ENCODE measurements at regions not wholly inside any gene's neighbourhood (a gene's known extent, or its start where the extent isn't known, plus 50 kb on each side); places are given as distances from the start of the nearest gene placed in this dataset.

GRCh38 chr21:35219291-35219690, 170.2 kb upstream of the RUNX1 start:
- TF ChIP-seq POLR2A (IDR thresholded peaks at IDR 0.05) (no peak), CTCF (IDR thresholded peaks at IDR 0.05) (no peak)
- H3K4me3 ChIP-seq (ENCODE audit: low read depth, poor library complexity, severe bottlenecking): no peak overlapping the region
- DNase-seq (ENCODE audit: low spot score in 2 of 2): no peak
- intact Hi-C loops (cut with DNase I; ENCODE audit: low total_unique reads): no loop called here
- 68 to 72% methylated on average over 2 of the region's 2 CpGs for WGBS, 2 donors

DNA sequence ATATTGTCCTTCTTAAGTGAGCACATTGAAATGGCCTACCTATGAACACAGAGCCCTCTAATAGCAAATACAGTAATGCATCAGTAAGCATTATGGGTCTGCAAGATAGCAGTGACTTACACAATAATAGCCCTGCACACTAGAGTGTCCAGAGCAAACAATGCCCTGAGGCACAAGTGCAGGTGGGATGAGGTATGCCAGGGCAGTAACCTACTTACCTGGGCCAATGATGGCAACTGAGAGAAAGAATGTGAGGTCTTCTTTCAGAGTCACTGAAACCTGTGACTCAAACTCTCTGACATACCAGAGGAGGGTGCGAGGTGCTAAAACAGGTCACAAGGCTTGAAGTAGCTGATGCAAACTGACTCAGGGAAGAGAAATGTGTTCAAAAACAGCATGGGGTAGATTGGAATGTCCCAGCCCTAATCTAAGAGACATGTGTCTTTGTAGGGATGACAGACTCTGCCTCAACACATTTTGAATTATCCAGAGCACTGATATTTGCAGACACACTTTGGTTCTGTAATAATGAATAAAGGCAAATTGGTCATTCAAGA, 168.5 kb upstream of the RUNX1 start:
- 80 to 95% methylated on average over 1 of the region's 1 CpG for WGBS, 2 donors
- intact Hi-C loops (cut with DNase I; ENCODE audit: low total_unique reads): no loop called here
- no peak for TF ChIP-seq CTCF (IDR thresholded peaks at IDR 0.05)
- TF ChIP-seq POLR2A (IDR thresholded peaks at IDR 0.05): no peak
- H3K4me3 ChIP-seq (ENCODE audit: low read depth, poor library complexity, severe bottlenecking): no peak overlapping the region
- no peak for DNase-seq (ENCODE audit: low spot score in 2 of 2)

- no peak for DNase-seq (ENCODE audit: low spot score in 2 of 2)
- 88 to 90% methylated on average over 1 of the region's 1 CpG for WGBS, 2 donors
- intact Hi-C loops (cut with DNase I; ENCODE audit: low total_unique reads): no loop called here
- no peak overlapping the region for H3K4me3 ChIP-seq (ENCODE audit: low read depth, poor library complexity, severe bottlenecking)
- TF ChIP-seq POLR2A (IDR thresholded peaks at IDR 0.05) (no peak), CTCF (IDR thresholded peaks at IDR 0.05) (no peak)
Measured at GRCh38 chr21:35216996-35217395, 167.9 kb upstream of the RUNX1 start.

GRCh38 chr21:35215870-35216269, 166.8 kb upstream of the RUNX1 start:
- H3K4me3 ChIP-seq (ENCODE audit: low read depth, poor library complexity, severe bottlenecking): no peak overlapping the region
- no peak for TF ChIP-seq CTCF (IDR thresholded peaks at IDR 0.05)
- TF ChIP-seq POLR2A (IDR thresholded peaks at IDR 0.05): no peak
- intact Hi-C loops (cut with DNase I; ENCODE audit: low total_unique reads): no loop called here
- WGBS, 2 donors: 74 to 75% methylated on average over 1 of the region's 1 CpG
- DNase-seq (ENCODE audit: low spot score in 2 of 2): no peak

GRCh38 chr21:35212393-35213127, 163.5 kb upstream of the RUNX1 start:
- 66 to 78% methylated on average over 3 of the region's 3 CpGs for WGBS, 2 donors
- TF ChIP-seq POLR2A (IDR thresholded peaks at IDR 0.05): no peak
- no peak for TF ChIP-seq CTCF (IDR thresholded peaks at IDR 0.05)
- intact Hi-C loops (cut with DNase I; ENCODE audit: low total_unique reads): loop anchor here (5.0 kb wide), 1 partner anchor 1065 kb away; no protein-coding TSS in a partner anchor
- H3K4me3 ChIP-seq (ENCODE audit: low read depth, poor library complexity, severe bottlenecking): no peak overlapping the region
- no peak for DNase-seq (ENCODE audit: low spot score in 2 of 2)
